GM19240 (cell line): ENCODE measurements at regions not wholly inside any gene's neighbourhood (a gene's known extent, or its start where the extent isn't known, plus 50 kb on each side); places are given as distances from the start of the nearest gene placed in this dataset.

Experiments
- DNase-seq: peaks from one replicate; pipeline ENCODE4 v3.0.0; 2011; ENCODE audit warnings: low spot score; ENCODE audit not compliant: insufficient read length

GRCh38 chr15:38671675-38672254, 107.2 kb upstream of the RASGRP1 start:
- no peak for DNase-seq

- DNase-seq = no peak
Observed at GRCh38 chr15:38672273-38672672, 107.7 kb upstream of the RASGRP1 start.

- DNase-seq = no peak
Observed at GRCh38 chr15:38672814-38673670, 108.4 kb upstream of the RASGRP1 start.

- no peak for DNase-seq
Observed at GRCh38 chr15:38674448-38674847, 109.8 kb upstream of the RASGRP1 start.

- no peak for DNase-seq
Observed at GRCh38 chr15:38678281-38678680, 113.7 kb upstream of the RASGRP1 start.

GRCh38 chr15:38680775-38681174, 116.2 kb upstream of the RASGRP1 start:
- DNase-seq = no peak

GRCh38 chr15:38682363-38682762, 117.7 kb upstream of the RASGRP1 start:
- DNase-seq = no peak

- no peak for DNase-seq
Observed at GRCh38 chr15:38682861-38683260, 118.2 kb upstream of the RASGRP1 start.

- DNase-seq = no peak
Observed at GRCh38 chr15:38683382-38684242, 119.0 kb upstream of the RASGRP1 start.

- DNase-seq = no peak
Observed at GRCh38 chr15:38684440-38685010, 119.9 kb upstream of the RASGRP1 start.

- DNase-seq = no peak
Observed at GRCh38 chr15:38685686-38686339, 121.2 kb upstream of the RASGRP1 start.

- DNase-seq = no peak
Observed at GRCh38 chr15:38687340-38687739, 122.7 kb upstream of the RASGRP1 start.

GRCh38 chr15:38687775-38688495, 123.3 kb upstream of the RASGRP1 start:
- no peak for DNase-seq

- no peak for DNase-seq
Observed at GRCh38 chr15:38688761-38689160, 124.1 kb upstream of the RASGRP1 start.

- no peak for DNase-seq
Observed at GRCh38 chr15:38689522-38689921, 124.9 kb upstream of the RASGRP1 start.

GRCh38 chr15:38690216-38690615, 125.6 kb upstream of the RASGRP1 start:
- DNase-seq = no peak

- DNase-seq = no peak
Observed at GRCh38 chr15:38690719-38691332, 126.2 kb upstream of the RASGRP1 start.

GRCh38 chr15:38691377-38691776, 126.8 kb upstream of the RASGRP1 start:
- no peak for DNase-seq

GRCh38 chr15:38691965-38692788, 127.6 kb upstream of the RASGRP1 start:
- no peak for DNase-seq
